IMR-90 (cell line): ENCODE measurements at regions not wholly inside any gene's neighbourhood (a gene's known extent, or its start where the extent isn't known, plus 50 kb on each side); places are given as distances from the start of the nearest gene placed in this dataset.
"Not testable (repeated sequence)": the region's sequence is repeated elsewhere in the genome, so short reads cannot be mapped to it uniquely, and the experiment has no call there.

ENCODE experiments used
- ATAC-seq: fragments of 200-7000 bp; cut with Tn5 transposase; 2 replicates; pipeline ENCODE4 v1.9.1; 2020; ENCODE audit warnings: low read depth, mild to moderate bottlenecking, moderate library complexity
- BruUV-seq: library from RNA; stranded (reverse); fragments of 400-500 nt; replicated peaks from 2 replicates; lab custom pipeline; 2021; lab: Mats Ljungman, UMichigan
- CTCF ChIA-PET: fragments of 300-600 bp; formaldehyde crosslinking; extraction: SDS; loops from one replicate; lab custom pipeline; 2021; ENCODE audit warnings: antibody characterized with exemption; lab: Yijun Ruan, JAX
- POLR2A ChIA-PET: fragments of 300-600 bp; sonication (Branson Sonifier 250); formaldehyde crosslinking; loops from one replicate; lab custom pipeline; 2022; ENCODE audit warnings: antibody characterized with exemption; ENCODE audit not compliant: unreplicated experiment; lab: Charles Lee
- DNase-seq: peaks from one replicate; pipeline ENCODE4 v3.0.0; 2013
- H2AFZ ChIP-seq: replicated peaks from 2 replicates; pipeline ENCODE3; 2013; ENCODE audit warnings: low read length, mild to moderate bottlenecking; ENCODE audit not compliant: poor library complexity
- H2AK5ac ChIP-seq: 2 replicates; pipeline ENCODE4 v1.6.1; 2013; ENCODE audit warnings: low read depth, low read length, inconsistent platforms
- H2AK9ac ChIP-seq: replicated peaks from 2 replicates; pipeline ENCODE3; 2013; ENCODE audit warnings: mild to moderate bottlenecking, low read depth, low read length, moderate library complexity; ENCODE audit not compliant: poor library complexity
- H2BK120ac ChIP-seq: 2 replicates; pipeline ENCODE4 v1.6.1; 2013; ENCODE audit warnings: low read depth, low read length, inconsistent platforms
- H2BK15ac ChIP-seq: 3 replicates; pipeline ENCODE4 v1.6.1; 2013; ENCODE audit warnings: low read depth, low read length, inconsistent platforms
- H2BK20ac ChIP-seq: 2 replicates; pipeline ENCODE4 v1.6.1; 2013; ENCODE audit warnings: low read depth, mild to moderate bottlenecking, inconsistent platforms, low read length, moderate library complexity
- H2BK5ac ChIP-seq: 2 replicates; pipeline ENCODE4 v1.6.1; 2013; ENCODE audit warnings: mild to moderate bottlenecking, low read depth, low read length, inconsistent platforms; ENCODE audit not compliant: poor library complexity, severe bottlenecking
- H3K14ac ChIP-seq: replicated peaks from 2 replicates; pipeline ENCODE4 v1.6.1; 2013; ENCODE audit warnings: low read depth, low read length, inconsistent platforms
- H3K18ac ChIP-seq: 2 replicates; pipeline ENCODE4 v1.6.1; 2013; ENCODE audit warnings: low read depth, low read length, control low read depth
- H3K23ac ChIP-seq: 2 replicates; pipeline ENCODE4 v1.6.1; 2013; ENCODE audit warnings: low read depth, low read length, inconsistent platforms
- H3K27ac ChIP-seq: 2 replicates; pipeline ENCODE4 v1.5.1; 2013; ENCODE audit warnings: mild to moderate bottlenecking, control low read depth, low read length; ENCODE audit not compliant: insufficient read depth
- H3K27me3 ChIP-seq: 2 replicates; pipeline ENCODE4 v1.6.1; 2013; ENCODE audit warnings: low read length; ENCODE audit not compliant: control insufficient read depth, insufficient read depth
- H3K36me3 ChIP-seq: 2 replicates; pipeline ENCODE4 v1.6.1; 2013; ENCODE audit warnings: low read length, mixed read lengths; ENCODE audit not compliant: control insufficient read depth, insufficient read depth
- H3K4ac ChIP-seq: 2 replicates; pipeline ENCODE4 v1.6.1; 2013; ENCODE audit warnings: low read depth, low read length, inconsistent platforms
- H3K4me1 ChIP-seq: 2 replicates; pipeline ENCODE4 v1.6.1; 2013; ENCODE audit warnings: low read length, mixed read lengths; ENCODE audit not compliant: control insufficient read depth, insufficient read depth
- H3K4me2 ChIP-seq: 2 replicates; pipeline ENCODE4 v1.6.1; 2013; ENCODE audit warnings: low read depth, mild to moderate bottlenecking, control low read depth, low read length, moderate library complexity
- H3K4me3 ChIP-seq: 2 replicates; pipeline ENCODE4 v1.5.1; 2013; ENCODE audit warnings: low read depth, mild to moderate bottlenecking, control low read depth, low read length, moderate library complexity; ENCODE audit not compliant: insufficient read depth
- H3K56ac ChIP-seq: 2 replicates; pipeline ENCODE4 v1.6.1; 2013; ENCODE audit warnings: low read length, inconsistent platforms; ENCODE audit not compliant: insufficient read depth; ENCODE audit errors: extremely low read depth
- H3K79me1 ChIP-seq, 2 experiments: 2 replicates each; pipeline ENCODE4 v1.6.1; 2013; ENCODE audit warnings: low read length in 2 of 2, inconsistent platforms in 1 of 2, low read depth in 1 of 2
- H3K9ac ChIP-seq: 2 replicates; pipeline ENCODE4 v1.6.1; 2013; ENCODE audit warnings: low read depth, low read length, control low read depth
- H3K9me1 ChIP-seq: 2 replicates; pipeline ENCODE4 v1.6.1; 2013; ENCODE audit warnings: low read length, inconsistent platforms; ENCODE audit not compliant: insufficient read depth
- H3K9me3 ChIP-seq: 2 replicates; pipeline ENCODE4 v1.6.1; 2013; ENCODE audit warnings: low read length; ENCODE audit not compliant: control insufficient read depth, insufficient read depth
- H4K20me1 ChIP-seq: 2 replicates; pipeline ENCODE4 v1.6.1; 2013; ENCODE audit warnings: low read length, inconsistent platforms; ENCODE audit not compliant: insufficient read depth
- H4K5ac ChIP-seq: 2 replicates; pipeline ENCODE4 v1.6.1; 2013; ENCODE audit warnings: mild to moderate bottlenecking, low read depth, low read length, control low read depth
- H4K8ac ChIP-seq, 2 experiments: 2 replicates each; pipeline ENCODE4 v1.6.1; 2013; ENCODE audit warnings: low read depth in 2 of 2, low read length in 2 of 2, control low read depth in 1 of 2, inconsistent platforms in 1 of 2
- H4K91ac ChIP-seq: 2 replicates; pipeline ENCODE4 v1.6.1; 2013; ENCODE audit warnings: low read depth, low read length, inconsistent platforms; ENCODE audit not compliant: insufficient read depth
- MAZ ChIP-seq: IDR thresholded peaks from 2 replicates; pipeline ENCODE4 v1.6.1; 2012; ENCODE audit warnings: low read depth, mild to moderate bottlenecking, low read length, improper control_type of control experiment, moderate library complexity, borderline replicate concordance
- SMC3 ChIP-seq: fragments of 150-350 bp; IDR thresholded peaks from 2 replicates; pipeline ENCODE4 v1.6.1; 2016; ENCODE audit warnings: low read depth, mild to moderate bottlenecking, antibody characterized with exemption, low read length, moderate library complexity
- WGBS, 2 experiments: methylation state at CpG; one replicate each; pipeline versions ENCODE4 v1.1.5 to v1.1.7; 2013; ENCODE audit warnings: missing lambda C conversion rate in 2 of 2; ENCODE audit not compliant: insufficient read length in 1 of 2; ENCODE audit errors: extremely low coverage in 2 of 2; 5-methylcytosine and 5-hydroxymethylcytosine counted together
- dilution Hi-C: fragments of 300-500 bp; cut with HindIII; formaldehyde crosslinking; loops from one replicate; pipeline ENCODE4 v1.14.3; 2018; ENCODE audit warnings: low sequenced_read_pairs; ENCODE audit not compliant: unreplicated experiment
- in situ Hi-C: fragments of 300-500 bp; cut with MboI; formaldehyde crosslinking; loops from 3 replicates; pipeline ENCODE4 v1.14.3; 2019; ENCODE audit warnings: low sequenced_read_pairs, inconsistent platforms, mixed read lengths
- intact Hi-C: fragments of 100-400 bp; cut with micrococcal nuclease; formaldehyde crosslinking; loops from 2 replicates; pipeline ENCODE4 v1.10.0; 2022

- Histone ChIP-seq H3K14ac (peak overlapping the region; percentile 71), H3K4ac (peak overlapping the region; percentile 90), H2AFZ (peak overlapping the region; percentile 78), H2BK120ac (peak overlapping the region; percentile 96), H3K4me2 (peak overlapping the region; percentile 28), H4K8ac (peak overlapping the region in 1 of 2 experiments; percentile 87; a peak in 3 of 4 replicates), H3K4me3 (peak overlapping the region; percentile 1; the same call in 1 of the 2 replicates), H4K5ac (peak overlapping the region; percentile 31; the same call in 1 of the 2 replicates), H3K9ac (peak overlapping the region; percentile 1), H4K91ac (peak overlapping the region; percentile 94), H3K27ac (peak overlapping the region; percentile 72), H3K4me1 (peaks cover 18% of the 10 kb centered on the region), H3K18ac (peak overlapping the region; percentile 31), H2BK15ac (peak overlapping the region; percentile 57; the same call in 2 of the 3 replicates), H2BK20ac (peak overlapping the region; percentile 97), H3K23ac (peak overlapping the region; percentile 96; the same call in 1 of the 2 replicates), H2BK5ac (peak overlapping the region; percentile 18)
- H2AK5ac ChIP-seq, H3K27me3 ChIP-seq, H3K56ac ChIP-seq, H3K9me1 ChIP-seq, dilution Hi-C loops, intact Hi-C loops, H3K36me3 ChIP-seq, H3K79me1 ChIP-seq, in situ Hi-C loops, BruUV-seq, POLR2A ChIA-PET, H3K9me3 ChIP-seq, CTCF ChIA-PET, H2AK9ac ChIP-seq, H4K20me1 ChIP-seq: not testable (repeated sequence)
- TF ChIP-seq MAZ = peak; percentile 16; the same call in 1 of the 2 replicates
- TF ChIP-seq SMC3 = 0 out of 2 replicates have a peak, but pooled peaks have one; percentile 3
- WGBS, 2 experiments = no CpG with 5 or more reads among the region's 16 CpGs
- DNase-seq (peak; percentile 59), ATAC-seq (peak; percentile 74)
These were observed 215.1 kb downstream of the BANP start for GRCh38 chr16:88166209-88166773.

GRCh38 chr16:88167798-88168556, 214.8 kb upstream of the ZNF469 start:
- H2AFZ ChIP-seq, ATAC-seq, dilution Hi-C loops, H3K27me3 ChIP-seq, H3K4me2 ChIP-seq, H3K9me1 ChIP-seq, H2BK5ac ChIP-seq, DNase-seq, H3K14ac ChIP-seq, H3K9ac ChIP-seq, H4K20me1 ChIP-seq, H3K56ac ChIP-seq, BruUV-seq, H3K79me1 ChIP-seq, H4K8ac ChIP-seq, POLR2A ChIA-PET, H3K4ac ChIP-seq, H2AK9ac ChIP-seq, CTCF ChIA-PET, H3K9me3 ChIP-seq, H3K36me3 ChIP-seq, in situ Hi-C loops, H3K4me3 ChIP-seq, intact Hi-C loops: not testable (repeated sequence)
- Histone ChIP-seq H3K27ac (peak overlapping the region; percentile 57; the same call in 1 of the 2 replicates), H4K91ac (peak overlapping the region; percentile 47; the same call in 1 of the 2 replicates), H3K18ac (peak overlapping the region; percentile 72; the same call in 1 of the 2 replicates), H2AK5ac (peak overlapping the region; percentile 81; the same call in 1 of the 2 replicates), H2BK120ac (peak overlapping the region; percentile 32; the same call in 1 of the 2 replicates), H4K5ac (peak overlapping the region; percentile 80; the same call in 1 of the 2 replicates), H3K23ac (peak overlapping the region; percentile 65; the same call in 1 of the 2 replicates), H2BK20ac (peak overlapping the region; percentile 45; the same call in 1 of the 2 replicates), H2BK15ac (peak overlapping the region; percentile 34; the same call in 2 of the 3 replicates), H3K4me1 (peaks cover 17% of the 10 kb centered on the region)
- WGBS, 2 experiments = 38% methylated on average over 12 of the region's 22 CpGs; no CpG with 5 or more reads in 1 of the 2 experiments
